Renal pelvis (tissue), 1 donor: ENCODE measurements at regions not wholly inside any gene's neighbourhood (a gene's known extent, or its start where the extent isn't known, plus 50 kb on each side); places are given as distances from the start of the nearest gene placed in this dataset.

Source experiments
- DNase-seq: peaks from one replicate; pipeline ENCODE4 v3.0.0-alpha.2; 2013

- DNase-seq: no peak
Measured at GRCh38 chr11:130737041-130737830, 179.0 kb downstream of the SNX19 start.

DNA sequence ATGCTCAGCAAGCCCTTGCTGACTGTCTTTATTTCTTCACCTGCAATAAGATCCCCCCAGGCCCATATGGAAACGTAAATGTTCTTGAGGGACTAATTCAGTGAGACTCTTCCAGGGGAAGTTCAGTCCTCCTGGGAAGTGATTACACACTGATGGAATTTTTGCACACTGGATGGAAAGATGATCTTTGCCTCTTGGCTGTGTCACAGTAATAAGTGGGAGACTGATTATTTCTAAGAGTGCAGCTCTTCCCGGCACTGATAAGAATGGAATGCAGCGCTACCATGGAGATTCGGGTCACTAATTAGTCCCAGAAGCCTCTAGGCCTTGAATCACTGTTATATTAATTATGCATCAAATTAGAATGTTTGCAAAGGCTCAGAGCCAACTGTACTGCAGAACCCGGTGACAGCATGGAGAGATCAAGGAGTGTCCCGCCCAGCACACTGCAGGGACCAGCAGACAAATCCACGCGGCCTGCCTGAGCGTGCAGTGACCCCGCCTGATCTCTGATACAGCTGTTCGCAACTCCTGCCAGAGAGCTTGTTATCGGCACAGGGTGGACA, 178.3 kb downstream of the SNX19 start:
- peak; percentile 86 for DNase-seq

DNA sequence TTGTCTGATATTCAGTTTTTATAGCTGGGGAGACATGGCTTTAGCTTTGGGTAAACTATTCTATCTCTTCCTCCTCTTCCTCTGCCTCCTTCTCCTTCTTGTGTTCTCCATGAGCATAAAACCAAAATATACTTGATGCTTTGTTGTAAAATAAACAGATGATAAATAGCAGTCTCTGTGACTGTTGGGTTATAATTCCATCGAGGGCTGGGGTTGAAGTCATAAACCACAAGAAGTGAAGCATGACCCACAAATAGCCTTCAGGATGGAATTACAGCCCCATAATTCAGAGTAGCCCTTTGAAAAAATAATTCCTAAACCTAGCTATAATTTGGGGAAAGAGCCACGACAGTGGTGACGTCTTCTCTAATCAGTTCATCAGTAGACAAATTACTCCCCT, 177.7 kb downstream of the SNX19 start:
- DNase-seq: peak; percentile 73

DNA sequence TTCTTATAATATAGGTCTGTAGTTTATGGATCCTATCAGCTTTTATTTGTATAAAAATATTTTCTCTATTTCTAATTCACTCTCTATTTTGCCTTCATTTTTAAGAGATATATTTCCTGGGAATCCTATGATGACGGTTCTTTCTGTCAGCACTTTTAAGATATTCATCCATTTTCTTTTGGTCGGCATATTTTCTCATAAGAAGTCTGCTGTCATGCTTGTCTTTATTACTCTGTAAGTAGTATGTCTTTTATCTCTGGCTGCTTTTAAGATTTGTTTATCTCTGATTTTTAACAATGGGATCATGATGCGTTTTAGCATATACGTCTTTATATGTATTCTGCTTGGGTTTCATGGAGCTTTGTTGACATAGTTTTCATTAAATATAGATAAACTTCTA, 175.5 kb downstream of the SNX19 start:
- DNase-seq: no peak

DNA sequence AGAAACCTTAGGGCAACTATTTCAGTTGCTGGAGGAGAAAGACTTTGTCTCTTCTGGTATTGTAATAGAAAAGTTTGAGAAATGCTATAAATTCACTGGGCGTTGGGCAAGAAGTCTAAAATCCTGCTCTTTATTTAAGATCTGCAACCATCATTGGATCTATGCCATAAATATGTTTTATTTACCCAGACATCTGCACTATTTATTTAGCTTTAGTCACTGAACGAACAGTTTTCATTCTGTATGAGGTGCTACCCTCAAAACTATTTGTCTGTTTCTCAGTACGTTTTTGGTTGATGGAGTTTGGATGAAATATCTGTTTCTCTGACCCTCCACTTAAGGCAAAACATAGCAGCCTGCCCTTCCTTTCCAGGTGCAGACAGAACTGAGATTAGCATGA, 171.5 kb downstream of the SNX19 start:
- DNase-seq: no peak

DNA sequence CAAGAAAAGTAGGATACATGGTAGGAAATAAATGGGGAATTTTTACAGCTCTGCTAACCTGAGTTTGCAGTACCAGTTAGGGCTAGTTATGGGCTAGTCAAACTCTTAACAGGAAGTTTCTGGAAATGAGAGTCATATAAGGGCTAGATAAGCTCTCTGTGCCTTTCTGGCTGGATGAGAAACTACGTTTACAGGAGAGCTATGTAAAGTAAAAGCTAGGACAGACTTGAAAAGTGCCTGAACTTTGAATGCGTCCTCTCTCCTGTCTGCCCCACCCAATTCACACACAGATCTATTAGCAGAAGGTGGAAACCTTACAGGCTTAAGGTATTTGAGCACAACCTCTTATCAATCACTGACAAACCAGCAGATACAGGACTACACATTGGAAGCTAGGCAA, 167.1 kb downstream of the SNX19 start:
- no peak for DNase-seq

- DNase-seq: no peak
Measured at GRCh38 chr11:130760515-130761125, 155.7 kb downstream of the SNX19 start.

- DNase-seq: no peak
Measured at GRCh38 chr11:130761560-130762220, 154.6 kb downstream of the SNX19 start.

GRCh38 chr11:130762638-130763037, 153.6 kb downstream of the SNX19 start:
- DNase-seq: no peak

GRCh38 chr11:130763087-130763980, 152.9 kb downstream of the SNX19 start:
- DNase-seq: no peak

DNA sequence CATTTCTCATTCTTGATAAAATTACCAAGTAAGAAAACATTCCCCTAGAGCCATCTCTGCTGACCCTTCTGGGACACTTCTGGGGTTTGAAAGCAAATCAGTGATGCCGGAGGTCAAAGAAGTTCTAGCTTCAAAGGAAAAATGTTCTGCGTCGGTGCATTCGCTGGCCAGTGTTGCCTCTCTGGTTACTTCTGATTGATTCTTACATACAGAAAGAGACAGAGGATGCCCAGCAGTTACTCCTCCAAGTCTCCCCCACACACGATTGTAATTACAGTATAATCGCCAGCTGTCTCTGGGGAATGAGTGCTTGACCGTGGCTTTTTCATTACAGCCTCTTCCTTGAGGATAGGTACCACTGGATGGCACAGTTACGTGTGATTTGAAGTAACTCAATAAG, 150.9 kb downstream of the SNX19 start:
- peak; percentile 91 for DNase-seq

- no peak for DNase-seq
Measured at GRCh38 chr11:130765951-130766649, 150.2 kb downstream of the SNX19 start.

DNA sequence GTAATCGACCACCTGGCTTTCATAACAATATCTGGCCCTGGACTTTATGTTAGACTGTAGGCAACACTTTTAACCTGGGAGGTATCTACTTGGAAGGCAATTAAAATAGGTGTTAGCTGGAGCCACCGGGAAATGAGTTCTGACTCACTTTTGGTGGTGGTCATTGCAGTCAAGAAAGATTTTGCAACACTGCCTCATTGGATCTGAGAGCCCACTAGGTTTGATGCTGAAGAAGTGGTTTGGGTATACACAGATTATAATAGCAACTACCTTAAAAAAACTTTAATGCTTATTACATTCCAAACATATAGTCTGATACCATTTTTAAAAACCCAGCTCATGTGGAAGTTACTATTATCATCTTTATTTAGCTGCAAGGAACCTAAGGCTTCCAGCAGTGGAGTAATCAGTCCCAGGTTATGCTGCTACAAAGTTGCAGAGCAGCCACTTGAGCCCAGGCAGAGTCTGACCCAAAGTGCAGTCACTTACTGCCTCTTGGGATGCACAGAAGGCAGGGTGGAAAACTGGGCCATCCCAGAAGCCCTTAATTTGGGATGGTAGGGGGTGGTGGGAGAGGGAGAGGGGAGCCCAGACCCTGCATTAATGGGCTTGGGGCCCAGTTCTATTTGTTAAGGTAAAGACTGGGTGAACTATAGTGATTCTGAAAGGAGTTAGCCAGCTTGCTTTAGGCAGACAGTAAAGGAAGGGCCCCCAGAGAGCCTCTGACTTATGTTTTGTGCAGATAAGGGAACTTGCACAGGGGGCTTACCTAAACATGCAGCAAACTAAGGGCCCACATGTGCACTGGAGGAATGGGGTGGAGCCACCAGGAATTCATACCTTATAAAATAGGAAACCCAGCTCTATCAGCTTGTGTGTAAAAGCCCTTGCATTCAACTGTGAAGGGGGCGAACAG, 149.4 kb downstream of the SNX19 start:
- DNase-seq: no peak

DNA sequence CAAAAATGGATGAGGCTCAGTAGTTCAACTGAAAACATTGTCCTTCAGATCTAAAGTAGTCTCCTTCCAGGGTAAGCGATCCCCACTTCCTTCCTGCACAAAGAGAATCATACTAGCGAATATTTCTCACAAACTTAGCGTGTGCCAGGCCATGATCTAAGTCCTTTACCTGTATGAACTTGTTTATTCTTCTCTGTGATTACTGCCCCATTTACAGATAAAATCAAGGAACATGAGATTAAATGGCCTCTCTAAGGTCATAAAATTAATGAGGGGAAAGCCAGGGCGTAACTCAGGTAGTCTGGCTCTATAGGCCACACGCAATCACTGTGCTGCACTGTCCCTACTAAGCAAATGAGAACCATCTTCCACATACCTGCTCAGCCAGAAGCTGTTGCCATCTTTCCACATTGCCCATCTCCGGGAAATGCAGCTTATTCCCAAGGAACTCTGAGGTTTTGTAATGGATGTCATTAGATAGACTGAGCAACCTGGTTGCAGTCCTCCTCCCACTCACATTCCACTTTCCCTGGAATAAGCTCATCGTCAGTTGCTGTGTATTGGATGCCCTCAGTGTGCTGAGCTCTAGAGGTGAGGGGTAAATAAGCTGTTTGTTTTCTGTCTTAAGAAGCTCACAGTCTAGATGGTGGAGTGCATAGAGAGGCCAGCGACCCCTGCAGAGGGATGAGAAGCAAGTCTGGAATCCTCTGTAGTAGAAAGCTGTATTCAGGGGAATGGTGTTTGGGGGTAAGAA, 146.3 kb downstream of the SNX19 start:
- DNase-seq: peak; percentile 46

DNA sequence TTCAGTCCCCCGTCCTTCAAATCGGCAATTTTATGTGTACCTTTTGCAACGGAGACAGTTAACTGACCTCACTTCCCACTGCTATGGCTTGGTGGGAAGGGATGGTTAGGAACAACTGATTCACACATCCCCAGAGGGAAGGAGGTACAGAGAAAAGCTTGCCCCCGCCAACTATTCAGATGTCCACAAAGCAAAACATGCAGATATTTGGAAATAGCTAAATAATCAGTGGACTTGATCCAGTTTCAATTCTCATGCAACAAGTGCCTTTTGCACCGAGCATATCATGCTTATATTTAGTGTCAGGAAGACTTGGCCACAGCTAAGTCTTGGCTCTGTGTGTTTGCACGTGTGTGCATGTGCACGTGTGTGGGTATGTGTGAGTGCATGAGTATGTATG, 144.6 kb downstream of the SNX19 start:
- no peak for DNase-seq

DNA sequence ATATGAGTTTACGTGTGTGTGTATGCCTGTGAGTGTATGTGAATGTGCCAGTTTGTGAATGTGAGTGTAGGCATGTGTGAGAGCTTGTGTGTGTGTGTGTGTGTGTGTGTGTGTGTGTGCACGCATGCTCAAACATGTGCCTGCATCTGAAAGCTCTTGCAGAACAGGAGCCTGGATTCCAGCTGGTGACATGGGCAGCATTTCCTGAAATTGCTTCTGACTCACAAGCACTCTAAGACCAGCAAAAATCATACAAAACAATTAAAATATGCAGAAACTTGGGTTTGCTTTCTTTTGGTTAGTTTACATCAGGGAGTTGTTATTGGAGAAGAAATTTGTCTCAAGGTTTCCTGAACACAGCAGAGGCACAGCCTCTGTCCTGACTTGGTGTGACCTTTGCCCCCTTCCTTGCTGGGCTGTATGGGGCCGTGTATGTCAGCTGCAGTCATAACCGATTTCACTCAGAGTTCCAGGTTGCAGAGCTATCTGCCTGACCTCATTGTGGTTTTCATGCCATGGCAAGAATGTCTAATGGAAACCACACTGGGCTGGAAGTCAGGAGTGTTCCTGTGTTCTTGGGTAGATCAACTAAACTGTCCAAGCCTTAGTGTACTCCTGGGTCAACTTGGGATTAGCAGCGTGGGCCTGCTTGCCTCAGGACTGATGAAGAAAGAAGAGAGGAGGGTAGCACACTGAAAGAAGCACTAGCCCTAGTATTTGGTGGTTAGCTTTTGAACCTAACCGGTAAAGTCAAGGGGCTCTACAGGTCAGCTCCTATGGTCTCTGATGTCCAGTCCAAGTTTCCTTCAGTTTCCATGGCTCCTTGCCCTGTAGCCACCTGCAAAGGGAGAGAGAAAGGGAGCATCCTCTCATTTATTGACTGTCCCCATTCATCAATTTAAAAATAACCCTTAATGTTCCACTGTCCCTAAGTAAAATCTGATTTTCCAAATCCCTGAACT, 143.7 kb downstream of the SNX19 start:
- DNase-seq: no peak

DNA sequence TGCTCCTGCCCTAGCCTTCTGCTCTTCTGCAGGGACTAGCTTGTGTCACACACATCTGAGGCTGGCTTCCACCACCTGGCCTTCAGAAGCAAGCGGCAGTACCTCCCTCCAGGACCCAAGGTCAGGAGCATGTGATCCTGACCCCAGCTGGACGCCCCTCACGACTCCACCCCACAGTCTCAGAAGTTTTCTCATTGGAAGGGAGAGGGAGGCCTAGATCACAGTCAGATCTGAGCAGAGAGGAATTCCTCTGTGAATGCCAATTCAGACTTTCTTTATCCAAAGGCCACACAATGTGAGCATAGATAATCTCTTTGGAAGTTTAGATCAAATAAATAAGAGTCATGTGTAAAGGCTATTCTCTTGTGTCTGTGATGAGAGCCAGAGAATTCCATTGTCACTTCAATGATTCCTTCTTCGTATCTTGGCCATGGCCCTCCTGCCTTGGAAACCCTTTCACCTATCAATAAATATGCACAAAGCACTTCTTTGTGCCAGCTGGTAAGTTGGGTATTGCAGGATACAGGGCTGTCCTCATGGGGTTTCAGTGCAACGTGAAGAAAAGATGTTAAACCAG, 142.9 kb downstream of the SNX19 start:
- DNase-seq: no peak

DNA sequence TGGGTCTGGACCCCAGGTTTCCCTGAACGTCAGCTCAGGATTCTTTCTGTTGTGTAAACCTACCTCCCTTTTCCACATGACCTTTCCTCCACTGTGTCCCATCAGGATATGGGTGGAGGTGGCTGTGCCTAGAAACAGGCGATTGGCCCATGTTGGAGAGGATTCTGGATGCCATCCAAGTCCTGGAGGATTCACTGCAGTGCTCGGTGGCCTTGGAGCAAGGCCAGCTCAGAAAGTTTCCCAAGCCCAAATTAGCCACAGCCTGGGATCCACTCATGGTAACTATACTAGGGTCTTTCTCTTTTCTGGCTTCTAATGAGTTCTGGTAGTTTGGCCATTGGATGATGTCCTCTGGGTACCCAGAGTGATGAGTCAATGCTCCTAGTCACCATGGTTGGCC, 141.6 kb downstream of the SNX19 start:
- no peak for DNase-seq
